IMR-90 (cell line): ENCODE measurements at regions not wholly inside any gene's neighbourhood (a gene's known extent, or its start where the extent isn't known, plus 50 kb on each side); places are given as distances from the start of the nearest gene placed in this dataset.

ENCODE experiments used
- ATAC-seq: fragments of 200-7000 bp; cut with Tn5 transposase; 2 replicates; pipeline ENCODE4 v1.9.1; 2020; ENCODE audit warnings: low read depth, mild to moderate bottlenecking, moderate library complexity
- BruUV-seq: library from RNA; stranded (reverse); fragments of 400-500 nt; replicated peaks from 2 replicates; lab custom pipeline; 2021; lab: Mats Ljungman, UMichigan
- CTCF ChIA-PET: fragments of 300-600 bp; formaldehyde crosslinking; extraction: SDS; loops from one replicate; lab custom pipeline; 2021; ENCODE audit warnings: antibody characterized with exemption; lab: Yijun Ruan, JAX
- POLR2A ChIA-PET: fragments of 300-600 bp; sonication (Branson Sonifier 250); formaldehyde crosslinking; loops from one replicate; lab custom pipeline; 2022; ENCODE audit warnings: antibody characterized with exemption; ENCODE audit not compliant: unreplicated experiment; lab: Charles Lee
- DNase-seq: peaks from one replicate; pipeline ENCODE4 v3.0.0; 2013
- H2AFZ ChIP-seq: replicated peaks from 2 replicates; pipeline ENCODE3; 2013; ENCODE audit warnings: low read length, mild to moderate bottlenecking; ENCODE audit not compliant: poor library complexity
- H2AK5ac ChIP-seq: 2 replicates; pipeline ENCODE4 v1.6.1; 2013; ENCODE audit warnings: low read depth, low read length, inconsistent platforms
- H2AK9ac ChIP-seq: replicated peaks from 2 replicates; pipeline ENCODE3; 2013; ENCODE audit warnings: mild to moderate bottlenecking, low read depth, low read length, moderate library complexity; ENCODE audit not compliant: poor library complexity
- H2BK120ac ChIP-seq: 2 replicates; pipeline ENCODE4 v1.6.1; 2013; ENCODE audit warnings: low read depth, low read length, inconsistent platforms
- H2BK15ac ChIP-seq: 3 replicates; pipeline ENCODE4 v1.6.1; 2013; ENCODE audit warnings: low read depth, low read length, inconsistent platforms
- H2BK20ac ChIP-seq: 2 replicates; pipeline ENCODE4 v1.6.1; 2013; ENCODE audit warnings: low read depth, mild to moderate bottlenecking, inconsistent platforms, low read length, moderate library complexity
- H2BK5ac ChIP-seq: 2 replicates; pipeline ENCODE4 v1.6.1; 2013; ENCODE audit warnings: mild to moderate bottlenecking, low read depth, low read length, inconsistent platforms; ENCODE audit not compliant: poor library complexity, severe bottlenecking
- H3K14ac ChIP-seq: replicated peaks from 2 replicates; pipeline ENCODE4 v1.6.1; 2013; ENCODE audit warnings: low read depth, low read length, inconsistent platforms
- H3K18ac ChIP-seq: 2 replicates; pipeline ENCODE4 v1.6.1; 2013; ENCODE audit warnings: low read depth, low read length, control low read depth
- H3K23ac ChIP-seq: 2 replicates; pipeline ENCODE4 v1.6.1; 2013; ENCODE audit warnings: low read depth, low read length, inconsistent platforms
- H3K27ac ChIP-seq: 2 replicates; pipeline ENCODE4 v1.5.1; 2013; ENCODE audit warnings: mild to moderate bottlenecking, control low read depth, low read length; ENCODE audit not compliant: insufficient read depth
- H3K27me3 ChIP-seq: 2 replicates; pipeline ENCODE4 v1.6.1; 2013; ENCODE audit warnings: low read length; ENCODE audit not compliant: control insufficient read depth, insufficient read depth
- H3K36me3 ChIP-seq: 2 replicates; pipeline ENCODE4 v1.6.1; 2013; ENCODE audit warnings: low read length, mixed read lengths; ENCODE audit not compliant: control insufficient read depth, insufficient read depth
- H3K4ac ChIP-seq: 2 replicates; pipeline ENCODE4 v1.6.1; 2013; ENCODE audit warnings: low read depth, low read length, inconsistent platforms
- H3K4me1 ChIP-seq: 2 replicates; pipeline ENCODE4 v1.6.1; 2013; ENCODE audit warnings: low read length, mixed read lengths; ENCODE audit not compliant: control insufficient read depth, insufficient read depth
- H3K4me2 ChIP-seq: 2 replicates; pipeline ENCODE4 v1.6.1; 2013; ENCODE audit warnings: low read depth, mild to moderate bottlenecking, control low read depth, low read length, moderate library complexity
- H3K4me3 ChIP-seq: 2 replicates; pipeline ENCODE4 v1.5.1; 2013; ENCODE audit warnings: low read depth, mild to moderate bottlenecking, control low read depth, low read length, moderate library complexity; ENCODE audit not compliant: insufficient read depth
- H3K56ac ChIP-seq: 2 replicates; pipeline ENCODE4 v1.6.1; 2013; ENCODE audit warnings: low read length, inconsistent platforms; ENCODE audit not compliant: insufficient read depth; ENCODE audit errors: extremely low read depth
- H3K79me1 ChIP-seq, 2 experiments: 2 replicates each; pipeline ENCODE4 v1.6.1; 2013; ENCODE audit warnings: low read length in 2 of 2, inconsistent platforms in 1 of 2, low read depth in 1 of 2
- H3K9ac ChIP-seq: 2 replicates; pipeline ENCODE4 v1.6.1; 2013; ENCODE audit warnings: low read depth, low read length, control low read depth
- H3K9me1 ChIP-seq: 2 replicates; pipeline ENCODE4 v1.6.1; 2013; ENCODE audit warnings: low read length, inconsistent platforms; ENCODE audit not compliant: insufficient read depth
- H3K9me3 ChIP-seq: 2 replicates; pipeline ENCODE4 v1.6.1; 2013; ENCODE audit warnings: low read length; ENCODE audit not compliant: control insufficient read depth, insufficient read depth
- H4K20me1 ChIP-seq: 2 replicates; pipeline ENCODE4 v1.6.1; 2013; ENCODE audit warnings: low read length, inconsistent platforms; ENCODE audit not compliant: insufficient read depth
- H4K5ac ChIP-seq: 2 replicates; pipeline ENCODE4 v1.6.1; 2013; ENCODE audit warnings: mild to moderate bottlenecking, low read depth, low read length, control low read depth
- H4K8ac ChIP-seq, 2 experiments: 2 replicates each; pipeline ENCODE4 v1.6.1; 2013; ENCODE audit warnings: low read depth in 2 of 2, low read length in 2 of 2, control low read depth in 1 of 2, inconsistent platforms in 1 of 2
- H4K91ac ChIP-seq: 2 replicates; pipeline ENCODE4 v1.6.1; 2013; ENCODE audit warnings: low read depth, low read length, inconsistent platforms; ENCODE audit not compliant: insufficient read depth
- BHLHE40 ChIP-seq: fragments of 150-350 bp; IDR thresholded peaks from 2 replicates; pipeline ENCODE4 v1.6.1; 2016; ENCODE audit warnings: mild to moderate bottlenecking, low read depth, low read length
- CHD1 ChIP-seq: IDR thresholded peaks from 2 replicates; pipeline ENCODE4 v1.6.1; 2012; ENCODE audit warnings: low read depth, low read length, improper control_type of control experiment
- CTCF ChIP-seq: conservative IDR thresholded peaks from 2 replicates; pipeline ENCODE4 v1.5.1; 2012; ENCODE audit warnings: mild to moderate bottlenecking, low read depth, low read length, improper control_type of control experiment
- ELK1 ChIP-seq: fragments of 150-350 bp; IDR thresholded peaks from 2 replicates; pipeline ENCODE4 v1.6.1; 2016; ENCODE audit warnings: low read depth, mild to moderate bottlenecking, low read length, moderate library complexity, borderline replicate concordance
- FOS ChIP-seq: fragments of 150-350 bp; IDR thresholded peaks from 2 replicates; pipeline ENCODE4 v1.6.1; 2016; ENCODE audit warnings: low read depth, low read length
- MAFK ChIP-seq: IDR thresholded peaks from 2 replicates; pipeline ENCODE4 v1.6.1; 2012; ENCODE audit warnings: low read depth, low read length, improper control_type of control experiment
- MAZ ChIP-seq: IDR thresholded peaks from 2 replicates; pipeline ENCODE4 v1.6.1; 2012; ENCODE audit warnings: low read depth, mild to moderate bottlenecking, low read length, improper control_type of control experiment, moderate library complexity, borderline replicate concordance
- MXI1 ChIP-seq: IDR thresholded peaks from 2 replicates; pipeline ENCODE4 v1.6.1; 2012; ENCODE audit warnings: low read depth, mild to moderate bottlenecking, low read length, moderate library complexity, borderline replicate concordance
- NFE2L2 ChIP-seq: fragments of 150-350 bp; IDR thresholded peaks from 2 replicates; pipeline ENCODE4 v1.6.1; 2016; ENCODE audit warnings: low read depth, mild to moderate bottlenecking, low read length
- POLR2A ChIP-seq: IDR thresholded peaks from 2 replicates; pipeline ENCODE4 v1.6.1; 2012; ENCODE audit warnings: mild to moderate bottlenecking, low read depth, low read length
- RAD21 ChIP-seq: IDR thresholded peaks from 2 replicates; pipeline ENCODE4 v1.6.1; 2012; ENCODE audit warnings: low read length, improper control_type of control experiment
- RFX5 ChIP-seq: IDR thresholded peaks from 2 replicates; pipeline ENCODE4 v1.8.0; 2012; ENCODE audit warnings: low read depth, mild to moderate bottlenecking, low read length, moderate library complexity
- SMC3 ChIP-seq: fragments of 150-350 bp; IDR thresholded peaks from 2 replicates; pipeline ENCODE4 v1.6.1; 2016; ENCODE audit warnings: low read depth, mild to moderate bottlenecking, antibody characterized with exemption, low read length, moderate library complexity
- USF2 ChIP-seq: fragments of 150-350 bp; IDR thresholded peaks from 2 replicates; pipeline ENCODE4 v1.6.1; 2017; ENCODE audit warnings: mild to moderate bottlenecking, antibody characterized with exemption, low read length, low read depth
- WGBS, 2 experiments: methylation state at CpG; one replicate each; pipeline versions ENCODE4 v1.1.5 to v1.1.7; 2013; ENCODE audit warnings: missing lambda C conversion rate in 2 of 2; ENCODE audit not compliant: insufficient read length in 1 of 2; ENCODE audit errors: extremely low coverage in 2 of 2; 5-methylcytosine and 5-hydroxymethylcytosine counted together
- dilution Hi-C: fragments of 300-500 bp; cut with HindIII; formaldehyde crosslinking; loops from one replicate; pipeline ENCODE4 v1.14.3; 2018; ENCODE audit warnings: low sequenced_read_pairs; ENCODE audit not compliant: unreplicated experiment
- in situ Hi-C: fragments of 300-500 bp; cut with MboI; formaldehyde crosslinking; loops from 3 replicates; pipeline ENCODE4 v1.14.3; 2019; ENCODE audit warnings: low sequenced_read_pairs, inconsistent platforms, mixed read lengths
- intact Hi-C: fragments of 100-400 bp; cut with micrococcal nuclease; formaldehyde crosslinking; loops from 2 replicates; pipeline ENCODE4 v1.10.0; 2022

GRCh38 chr3:23648326-23648995, 157.3 kb upstream of the UBE2E1 start:
- no peak overlapping the region for H3K4me3 ChIP-seq
- H2BK120ac ChIP-seq: peak overlapping the region; percentile 78
- peak overlapping the region; percentile 40; the same call in 1 of the 2 replicates for H3K23ac ChIP-seq
- H3K4me1 ChIP-seq: peaks cover 12% of the 10 kb centered on the region
- no peak overlapping the region for H3K56ac ChIP-seq
- H3K4ac ChIP-seq: peak overlapping the region; percentile 61
- 67% methylated on average over 1 of the region's 5 CpGs; no CpG with 5 or more reads in 1 of the 2 experiments for WGBS, 2 experiments
- no TSS peak for BruUV-seq
- H3K27me3 ChIP-seq: no peaks in the 10 kb centered on the region
- H2AK5ac ChIP-seq: peak overlapping the region; percentile 87
- TF ChIP-seq NFE2L2 (no peak), BHLHE40 (no peak), RFX5 (no peak), MXI1 (no peak), USF2 (no peak), ELK1 (no peak), POLR2A (no peak), CHD1 (no peak), SMC3 (peak; percentile 32), MAFK (no peak), MAZ (no peak), RAD21 (peak; percentile 42; the same call in 1 of the 2 replicates), FOS (no peak), CTCF (peak; percentile 31; the same call in 1 of the 2 replicates)
- H3K79me1 ChIP-seq: no peaks in the 10 kb centered on the region
- CTCF ChIA-PET: interaction anchor here (0.6 to 1.2 kb wide), 3 partner anchors 8 to 400 kb away, joined by 3 to 7 read pairs (median 4); no protein-coding TSS in a partner anchor
- DNase-seq (peak; percentile 58), ATAC-seq (no peak; the same call in 1 of the 2 replicates)
- no peak overlapping the region for H3K27ac ChIP-seq
- in situ Hi-C loops: no loop called here
- H2AFZ ChIP-seq: peak overlapping the region; percentile 44
- peak overlapping the region; percentile 77 for H4K91ac ChIP-seq
- H3K18ac ChIP-seq: no peak overlapping the region
- peak overlapping the region; percentile 55; the same call in 2 of the 3 replicates for H2BK15ac ChIP-seq
- no peak overlapping the region for H3K4me2 ChIP-seq
- no peaks in the 10 kb centered on the region for H4K20me1 ChIP-seq
- H3K36me3 ChIP-seq: no peaks in the 10 kb centered on the region
- H3K14ac ChIP-seq: peak overlapping the region; percentile 58
- intact Hi-C loops: no loop called here
- POLR2A ChIA-PET: no interaction called here
- H2BK5ac ChIP-seq: peak overlapping the region; percentile 21
- H2BK20ac ChIP-seq: peak overlapping the region; percentile 82
- dilution Hi-C loops: no loop called here
- H4K5ac ChIP-seq: no peak overlapping the region; the same call in 1 of the 2 replicates
- H3K9me3 ChIP-seq: no peaks in the 10 kb centered on the region
- H2AK9ac ChIP-seq: peak overlapping the region; percentile 12
- peaks cover 3% of the 10 kb centered on the region for H3K9me1 ChIP-seq
- no peak overlapping the region for H3K9ac ChIP-seq
- peak overlapping the region in 1 of 2 experiments; percentile 68 for H4K8ac ChIP-seq
